Neural progenitor cell (in vitro differentiated cells): ENCODE measurements at regions not wholly inside any gene's neighbourhood (a gene's known extent, or its start where the extent isn't known, plus 50 kb on each side); places are given as distances from the start of the nearest gene placed in this dataset.

ENCODE experiments used
- DNase-seq: peaks from one replicate; pipeline ENCODE4 v3.0.0-alpha.2; 2016; ENCODE audit warnings: low spot score
- H2AFZ ChIP-seq: fragments of 200-600 bp; sonication (generic); replicated peaks from 2 replicates; pipeline ENCODE4 v1.6.1; 2016; ENCODE audit warnings: antibody characterized with exemption
- H3F3A ChIP-seq: fragments of 200-600 bp; sonication (generic); 2 replicates; pipeline ENCODE4 v1.6.1; 2016; ENCODE audit warnings: antibody characterized with exemption, low read depth
- H3K27ac ChIP-seq: fragments of 200-600 bp; sonication (generic); 2 replicates; pipeline ENCODE4 v1.5.1; 2016; ENCODE audit warnings: mild to moderate bottlenecking
- H3K27me3 ChIP-seq: fragments of 200-600 bp; sonication (generic); 2 replicates; pipeline ENCODE4 v1.6.1; 2016; ENCODE audit warnings: mild to moderate bottlenecking, moderate library complexity
- H3K36me3 ChIP-seq: fragments of 200-600 bp; sonication (generic); 2 replicates; pipeline ENCODE4 v1.5.1; 2016
- H3K4me1 ChIP-seq: fragments of 200-600 bp; sonication (generic); 2 replicates; pipeline ENCODE4 v1.6.1; 2016; ENCODE audit warnings: mixed run types
- H3K4me2 ChIP-seq: fragments of 200-600 bp; sonication (generic); 2 replicates; pipeline ENCODE4 v1.6.1; 2016
- H3K4me3 ChIP-seq: fragments of 200-600 bp; sonication (generic); 2 replicates; pipeline ENCODE4 v1.5.1; 2016
- H3K79me2 ChIP-seq: fragments of 200-600 bp; sonication (generic); 2 replicates; pipeline ENCODE4 v1.6.1; 2016; ENCODE audit warnings: low read depth
- H3K9ac ChIP-seq: fragments of 200-600 bp; sonication (generic); 2 replicates; pipeline ENCODE4 v1.6.1; 2016
- H3K9me3 ChIP-seq: fragments of 200-600 bp; sonication (generic); 2 replicates; pipeline ENCODE4 v1.5.1; 2016; ENCODE audit warnings: low read depth
- H4K20me1 ChIP-seq: fragments of 200-600 bp; sonication (generic); 2 replicates; pipeline ENCODE4 v1.6.1; 2016; ENCODE audit warnings: low read depth
- H3K27ac Mint-ChIP-seq: 3 replicates; pipeline ENCODE4 v1.8.0; 2021; ENCODE audit warnings: mixed read lengths
- H3K27me3 Mint-ChIP-seq: 2 replicates; pipeline ENCODE4 v1.8.0; 2022; ENCODE audit warnings: low read depth, mild to moderate bottlenecking, inconsistent platforms, moderate library complexity, mixed read lengths; ENCODE audit not compliant: insufficient read depth
- H3K36me3 Mint-ChIP-seq: 3 replicates; pipeline ENCODE4 v1.8.0; 2021; ENCODE audit warnings: mixed read lengths
- H3K4me1 Mint-ChIP-seq: 3 replicates; pipeline ENCODE4 v1.8.0; 2021; ENCODE audit warnings: mixed read lengths
- H3K4me3 Mint-ChIP-seq: 3 replicates; pipeline ENCODE4 v1.8.0; 2021; ENCODE audit warnings: mild to moderate bottlenecking, moderate library complexity, mixed read lengths
- H3K9me3 Mint-ChIP-seq: 3 replicates; pipeline ENCODE4 v1.8.0; 2020; ENCODE audit warnings: mixed read lengths
- EZH2 ChIP-seq: fragments of 200-600 bp; sonication (generic); IDR thresholded peaks from 2 replicates; pipeline ENCODE4 v1.6.1; 2017; ENCODE audit warnings: antibody characterized with exemption, mild to moderate bottlenecking, moderate library complexity
- EZH2phosphoT487 ChIP-seq: fragments of 200-600 bp; sonication (generic); IDR thresholded peaks from 2 replicates; pipeline ENCODE4 v1.6.1; 2017; ENCODE audit warnings: antibody characterized with exemption
- TF ChIP-seq, protein P1 (sequence below): fragments of 200-600 bp; sonication (generic); IDR thresholded peaks from 2 replicates; pipeline ENCODE4 v1.5.1; 2017; ENCODE audit warnings: antibody characterized with exemption, mild to moderate bottlenecking

DNA sequence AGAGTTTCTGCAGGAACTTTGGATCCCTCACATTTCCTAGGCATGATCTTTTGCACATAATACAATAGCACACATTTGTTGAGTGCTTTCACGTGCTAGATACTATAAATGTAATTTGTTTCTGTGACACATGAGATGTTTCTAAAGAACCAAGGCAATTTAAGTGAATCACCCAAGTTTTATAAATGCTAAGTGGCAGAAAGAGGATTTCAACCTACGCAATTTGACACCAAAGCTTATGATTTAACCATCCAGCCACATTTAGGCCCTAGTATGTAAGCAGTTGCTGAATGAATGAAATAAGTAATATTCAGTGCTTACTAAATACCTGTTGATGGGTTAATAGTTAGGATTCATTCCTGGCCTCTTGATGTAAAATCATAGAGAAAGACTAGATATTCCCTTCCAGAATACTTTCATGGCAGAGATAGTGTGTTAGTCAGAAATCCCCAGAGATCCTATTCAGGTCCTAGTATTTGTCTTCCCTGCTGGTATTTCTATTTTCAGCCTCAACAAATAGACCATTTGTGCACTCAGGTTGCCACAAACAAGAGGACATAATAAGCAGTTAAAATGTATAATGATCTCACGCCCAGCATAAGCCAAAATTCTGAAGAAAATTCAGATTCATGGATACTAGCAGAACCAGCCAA is 572.6 kb downstream of the IPMK start:
- no peaks in the 10 kb centered on the region for H3K36me3 Mint-ChIP-seq

DNA sequence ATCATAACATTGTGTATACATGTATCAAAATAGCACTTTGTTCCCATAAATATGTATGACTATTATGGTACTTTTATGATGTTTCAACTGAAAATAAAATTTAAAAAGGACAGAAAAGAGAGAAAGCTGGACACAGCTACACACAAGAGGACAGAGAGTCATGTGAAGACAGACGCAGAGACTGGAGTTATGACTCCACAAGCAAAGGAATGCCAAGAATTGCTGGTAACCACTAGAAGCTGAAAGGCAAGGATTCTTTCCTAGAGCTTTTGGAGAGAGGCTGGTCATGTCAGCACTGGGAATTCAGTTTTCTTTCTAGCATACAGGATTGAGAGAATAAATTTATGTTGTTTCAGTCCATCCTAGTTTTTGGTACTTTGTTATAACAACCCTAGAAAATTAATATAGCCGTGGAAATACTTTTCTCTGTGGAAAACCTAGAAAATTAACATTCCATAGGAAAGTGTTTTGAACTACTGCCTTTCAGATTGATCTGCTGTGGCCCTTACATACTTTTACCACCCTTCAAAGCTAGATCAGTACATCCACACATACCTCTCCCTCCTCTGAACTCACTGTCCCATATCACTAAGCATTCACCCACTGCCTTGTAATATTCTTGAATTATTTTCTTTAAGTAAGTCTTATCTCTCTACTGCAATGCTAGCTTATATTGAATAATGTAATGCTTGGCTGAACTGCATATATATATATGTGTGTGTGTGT is 575.3 kb downstream of the IPMK start:
- Histone ChIP-seq H3K79me2 (no peaks in the 10 kb centered on the region), H3K27ac (no peak overlapping the region)
- H3K4me3 Mint-ChIP-seq = no peak overlapping the region

More for the DNA sequence above, 572.6 kb downstream of the IPMK start:
- H3F3A ChIP-seq = no peaks in the 10 kb centered on the region
- H3K27ac Mint-ChIP-seq = no peak overlapping the region
- no peak overlapping the region for H2AFZ ChIP-seq
- TF ChIP-seq EZH2 = no peak
- TF ChIP-seq, protein P1, sequence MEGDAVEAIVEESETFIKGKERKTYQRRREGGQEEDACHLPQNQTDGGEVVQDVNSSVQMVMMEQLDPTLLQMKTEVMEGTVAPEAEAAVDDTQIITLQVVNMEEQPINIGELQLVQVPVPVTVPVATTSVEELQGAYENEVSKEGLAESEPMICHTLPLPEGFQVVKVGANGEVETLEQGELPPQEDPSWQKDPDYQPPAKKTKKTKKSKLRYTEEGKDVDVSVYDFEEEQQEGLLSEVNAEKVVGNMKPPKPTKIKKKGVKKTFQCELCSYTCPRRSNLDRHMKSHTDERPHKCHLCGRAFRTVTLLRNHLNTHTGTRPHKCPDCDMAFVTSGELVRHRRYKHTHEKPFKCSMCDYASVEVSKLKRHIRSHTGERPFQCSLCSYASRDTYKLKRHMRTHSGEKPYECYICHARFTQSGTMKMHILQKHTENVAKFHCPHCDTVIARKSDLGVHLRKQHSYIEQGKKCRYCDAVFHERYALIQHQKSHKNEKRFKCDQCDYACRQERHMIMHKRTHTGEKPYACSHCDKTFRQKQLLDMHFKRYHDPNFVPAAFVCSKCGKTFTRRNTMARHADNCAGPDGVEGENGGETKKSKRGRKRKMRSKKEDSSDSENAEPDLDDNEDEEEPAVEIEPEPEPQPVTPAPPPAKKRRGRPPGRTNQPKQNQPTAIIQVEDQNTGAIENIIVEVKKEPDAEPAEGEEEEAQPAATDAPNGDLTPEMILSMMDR = no peak
- no peak for TF ChIP-seq EZH2phosphoT487
- H3K4me1 Mint-ChIP-seq = no peaks in the 10 kb centered on the region
- no peak for DNase-seq
- H4K20me1 ChIP-seq = no peaks in the 10 kb centered on the region
- H3K4me3 ChIP-seq = no peak overlapping the region
- H3K27me3 Mint-ChIP-seq = peaks cover 3% of the 10 kb centered on the region
- H3K4me2 ChIP-seq = no peak overlapping the region
- H3K9me3 ChIP-seq = no peaks in the 10 kb centered on the region
- no peak overlapping the region for H3K9ac ChIP-seq
- no peak overlapping the region for H3K4me3 Mint-ChIP-seq
- no peak overlapping the region for H3K27ac ChIP-seq
- H3K79me2 ChIP-seq = no peaks in the 10 kb centered on the region
- H3K4me1 ChIP-seq = no peaks in the 10 kb centered on the region
- H3K36me3 ChIP-seq = no peaks in the 10 kb centered on the region
- no peaks in the 10 kb centered on the region for H3K9me3 Mint-ChIP-seq
- H3K27me3 ChIP-seq = no peaks in the 10 kb centered on the region

DNA sequence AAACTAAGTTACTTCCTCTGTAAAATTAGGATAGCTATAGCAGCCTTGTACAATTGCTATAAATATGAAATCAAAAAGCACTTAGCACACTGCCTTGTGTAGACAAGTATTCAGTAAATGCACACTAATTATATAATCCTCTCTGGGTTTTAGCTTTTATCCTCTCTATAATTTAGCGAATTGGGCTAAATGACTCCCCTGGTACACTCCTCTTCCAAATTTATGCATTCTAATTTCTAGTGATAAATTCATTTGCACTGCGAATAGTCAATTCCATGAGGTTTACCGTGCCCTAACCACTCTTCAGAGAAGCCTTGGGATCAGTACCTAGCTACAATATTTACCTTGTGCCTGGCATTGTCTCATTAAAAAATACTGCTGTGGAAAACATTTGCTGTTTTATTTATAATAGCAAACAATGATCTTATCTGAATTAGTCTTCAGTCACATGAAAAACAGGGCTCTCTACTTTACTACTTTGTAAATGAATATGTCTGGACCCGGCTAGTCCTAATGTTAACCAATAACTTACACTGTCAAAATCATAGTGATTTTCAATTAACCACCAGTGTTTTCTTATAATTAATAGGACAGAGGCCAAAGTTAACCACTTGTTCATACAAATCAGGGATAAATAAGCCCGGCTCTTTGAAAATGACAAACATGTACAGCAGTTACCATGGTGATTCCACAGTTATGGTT is 577.9 kb downstream of the IPMK start:
- no peak for TF ChIP-seq EZH2
- TF ChIP-seq, protein P1 = no peak
- TF ChIP-seq EZH2phosphoT487 = no peak
- H3K9me3 ChIP-seq = no peaks in the 10 kb centered on the region
- no peaks in the 10 kb centered on the region for H3K9me3 Mint-ChIP-seq
- H3K27ac ChIP-seq = no peak overlapping the region
- H3K4me1 ChIP-seq = no peaks in the 10 kb centered on the region
- no peak overlapping the region for H3K4me3 Mint-ChIP-seq
- H3K27ac Mint-ChIP-seq = no peak overlapping the region
- H3F3A ChIP-seq = no peaks in the 10 kb centered on the region
- no peak overlapping the region for H3K9ac ChIP-seq
- no peaks in the 10 kb centered on the region for H3K79me2 ChIP-seq
- no peaks in the 10 kb centered on the region for H3K27me3 Mint-ChIP-seq
- H3K36me3 ChIP-seq = no peaks in the 10 kb centered on the region
- no peaks in the 10 kb centered on the region for H3K27me3 ChIP-seq
- no peak overlapping the region for H3K4me2 ChIP-seq
- no peaks in the 10 kb centered on the region for H4K20me1 ChIP-seq
- no peak overlapping the region for H2AFZ ChIP-seq
- no peak for DNase-seq
- no peaks in the 10 kb centered on the region for H3K4me1 Mint-ChIP-seq
- no peaks in the 10 kb centered on the region for H3K36me3 Mint-ChIP-seq
- H3K4me3 ChIP-seq = no peak overlapping the region

More for the DNA sequence above, 575.3 kb downstream of the IPMK start:
- Histone ChIP-seq H3F3A (no peaks in the 10 kb centered on the region), H3K4me1 (no peaks in the 10 kb centered on the region), H4K20me1 (no peaks in the 10 kb centered on the region), H2AFZ (no peak overlapping the region), H3K9me3 (no peaks in the 10 kb centered on the region), H3K9ac (no peak overlapping the region), H3K4me3 (no peak overlapping the region), H3K27me3 (no peaks in the 10 kb centered on the region), H3K36me3 (no peaks in the 10 kb centered on the region), H3K4me2 (no peak overlapping the region)
- TF ChIP-seq EZH2phosphoT487 (no peak), EZH2 (no peak)
- TF ChIP-seq, protein P1 = no peak
- no peaks in the 10 kb centered on the region for H3K4me1 Mint-ChIP-seq
- H3K9me3 Mint-ChIP-seq = no peaks in the 10 kb centered on the region
- no peaks in the 10 kb centered on the region for H3K27me3 Mint-ChIP-seq
- no peak overlapping the region for H3K27ac Mint-ChIP-seq
- no peak for DNase-seq
- H3K36me3 Mint-ChIP-seq = no peaks in the 10 kb centered on the region
